Activated CD4-positive, alpha-beta memory T cell treated with anti-CD3 and anti-CD28 coated beads, Interleukin-2, amount 10 ng/mL, durations not matched to agents 7 days and 5 days (primary cell): ENCODE measurements at regions not wholly inside any gene's neighbourhood (a gene's known extent, or its start where the extent isn't known, plus 50 kb on each side); places are given as distances from the start of the nearest gene placed in this dataset.

ENCODE experiments used
- CTCF ChIA-PET: fragments of 350-600 bp; sonication (Branson Sonifier 250); formaldehyde crosslinking; loops from one replicate; lab custom pipeline; 2021; ENCODE audit warnings: antibody characterized with exemption, inconsistent platforms; lab: Charles Lee
- POLR2A ChIA-PET: fragments of 350-600 bp; sonication (Branson Sonifier 250); formaldehyde crosslinking; loops from one replicate; lab custom pipeline; 2021; ENCODE audit warnings: antibody characterized with exemption; lab: Charles Lee
- DNase-seq: peaks from one replicate; pipeline ENCODE4 v3.0.0-alpha.2; 2020
- H3K27ac Mint-ChIP-seq: one replicate; pipeline ENCODE4 v1.8.0; 2021; ENCODE audit warnings: mild to moderate bottlenecking, mixed read lengths
- H3K27me3 Mint-ChIP-seq: one replicate; pipeline ENCODE4 v1.8.0; 2021; ENCODE audit warnings: mixed read lengths
- H3K36me3 Mint-ChIP-seq: one replicate; pipeline ENCODE4 v1.8.0; 2021; ENCODE audit warnings: low read depth, mixed read lengths
- H3K4me1 Mint-ChIP-seq: one replicate; pipeline ENCODE4 v1.8.0; 2021; ENCODE audit warnings: mixed read lengths
- H3K4me3 Mint-ChIP-seq: one replicate; pipeline ENCODE4 v1.8.0; 2021; ENCODE audit warnings: mild to moderate bottlenecking, mixed read lengths
- H3K9me3 Mint-ChIP-seq: one replicate; pipeline ENCODE4 v1.8.0; 2021; ENCODE audit warnings: mixed read lengths

DNA sequence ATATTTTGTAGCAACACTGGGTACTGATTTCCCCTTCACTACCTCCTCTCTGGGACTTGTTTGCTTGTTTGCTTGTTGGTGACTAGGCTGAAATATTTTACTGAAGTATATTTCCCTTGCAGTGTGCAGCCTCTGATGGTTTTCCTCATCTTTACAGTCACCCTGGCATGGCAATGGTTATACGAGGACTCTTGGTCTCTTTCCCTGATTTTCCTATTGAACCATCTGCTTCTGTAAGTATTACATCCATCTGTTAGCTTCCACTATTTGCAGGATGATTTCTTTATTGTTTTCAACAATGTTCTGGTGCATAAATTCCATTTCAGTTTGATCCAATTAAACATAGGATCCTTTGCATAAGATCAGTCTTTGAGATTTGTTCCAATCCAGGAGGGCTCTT, 465.1 kb downstream of the MEI4 start:
- Mint-ChIP-seq H3K27me3 (no peaks in the 10 kb centered on the region), H3K9me3 (no peaks in the 10 kb centered on the region)

DNA sequence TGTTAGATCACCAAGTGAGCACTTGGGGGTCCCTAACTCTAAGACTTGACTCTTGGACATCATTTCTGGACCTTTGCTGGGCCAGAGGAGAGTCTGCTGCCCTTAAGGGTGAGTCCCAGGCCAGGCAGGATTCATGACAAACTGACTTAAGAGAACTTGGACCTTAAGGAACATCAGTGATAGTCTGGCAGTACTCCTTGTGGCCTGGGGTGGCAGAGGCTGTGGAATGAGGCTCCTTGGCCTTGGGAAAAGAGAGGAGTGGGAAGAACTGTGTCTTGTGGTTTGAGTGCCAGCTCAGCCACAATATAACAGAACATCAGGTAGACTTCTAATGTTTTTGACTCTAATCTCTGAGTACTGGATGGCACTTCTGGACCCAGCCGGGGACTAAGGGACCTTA, 478.7 kb downstream of the MEI4 start:
- no peaks in the 10 kb centered on the region for H3K27me3 Mint-ChIP-seq
- no peak for DNase-seq
- H3K36me3 Mint-ChIP-seq: no peaks in the 10 kb centered on the region
- peaks cover 9% of the 10 kb centered on the region for H3K9me3 Mint-ChIP-seq
- ChIA-PET POLR2A (no interaction called here), CTCF (no interaction called here)
- H3K4me1 Mint-ChIP-seq: no peaks in the 10 kb centered on the region
- no peak overlapping the region for H3K27ac Mint-ChIP-seq
- H3K4me3 Mint-ChIP-seq: no peak overlapping the region

More for the DNA sequence above, 465.1 kb downstream of the MEI4 start:
- H3K4me3 Mint-ChIP-seq: no peak overlapping the region
- no peak for DNase-seq
- no peaks in the 10 kb centered on the region for H3K36me3 Mint-ChIP-seq
- H3K4me1 Mint-ChIP-seq: no peaks in the 10 kb centered on the region
- POLR2A ChIA-PET: no interaction called here
- CTCF ChIA-PET: no interaction called here
- no peak overlapping the region for H3K27ac Mint-ChIP-seq

DNA sequence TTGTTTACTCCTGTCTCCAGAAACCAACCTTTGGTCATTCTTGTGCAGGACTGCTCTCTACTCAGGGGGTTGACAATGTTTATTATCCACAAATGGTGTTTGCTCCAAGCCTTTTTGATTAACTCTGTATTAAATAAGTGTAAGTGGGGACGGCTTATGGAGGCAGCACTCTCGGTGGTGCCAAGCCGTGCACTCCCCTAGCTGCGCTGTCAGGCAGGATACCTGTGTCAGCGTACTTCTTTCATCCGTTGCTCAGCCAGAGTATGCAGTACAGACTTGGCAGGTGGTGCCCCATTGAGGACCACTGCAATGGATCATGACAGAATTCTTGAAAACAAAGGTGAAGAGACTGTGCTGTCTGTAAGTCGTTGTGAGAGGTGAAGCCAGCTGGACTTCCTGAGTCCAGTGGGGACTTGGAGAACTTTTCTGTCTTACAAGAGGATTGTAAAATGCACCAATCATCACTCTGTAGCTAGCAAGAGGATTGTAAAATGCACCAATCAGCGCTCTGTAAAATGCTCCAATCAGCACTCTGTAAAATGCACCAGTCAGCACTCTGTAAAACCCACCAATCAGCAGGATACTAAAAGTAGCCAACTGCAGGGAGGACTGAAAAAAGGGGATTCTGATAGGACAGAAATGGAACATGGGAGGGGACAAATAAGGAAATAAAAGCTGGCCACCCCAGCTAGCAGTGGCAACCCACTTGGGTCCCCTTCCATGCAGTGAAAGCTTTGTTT, 480.0 kb downstream of the MEI4 start:
- ChIA-PET CTCF (no interaction called here), POLR2A (no interaction called here)
- Mint-ChIP-seq H3K4me1 (no peaks in the 10 kb centered on the region), H3K4me3 (no peak overlapping the region), H3K27ac (no peak overlapping the region), H3K9me3 (peaks cover 8% of the 10 kb centered on the region), H3K27me3 (no peaks in the 10 kb centered on the region), H3K36me3 (no peaks in the 10 kb centered on the region)
- no peak for DNase-seq

DNA sequence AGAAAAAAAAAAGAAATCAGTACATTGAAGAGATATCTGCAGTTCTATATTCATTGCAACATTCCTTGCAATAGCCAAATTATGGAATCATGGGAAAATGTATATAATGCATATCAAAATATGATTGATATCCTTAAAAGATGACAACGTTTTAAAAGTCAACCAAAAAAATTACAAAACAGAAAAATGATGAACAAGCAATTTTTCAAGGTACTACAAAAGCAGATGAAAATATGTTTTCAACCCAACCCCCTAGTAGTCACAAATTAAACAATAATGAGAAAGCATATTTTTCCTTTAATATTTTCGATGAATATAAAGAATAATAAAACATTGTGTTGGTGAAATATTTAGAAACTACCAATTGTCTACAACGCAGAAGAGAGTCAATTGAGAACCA, 497.6 kb downstream of the MEI4 start:
- no peaks in the 10 kb centered on the region for H3K36me3 Mint-ChIP-seq
- H3K9me3 Mint-ChIP-seq: peaks cover 3% of the 10 kb centered on the region
- no peaks in the 10 kb centered on the region for H3K4me1 Mint-ChIP-seq
- ChIA-PET CTCF (no interaction called here), POLR2A (no interaction called here)
- no peak overlapping the region for H3K4me3 Mint-ChIP-seq
- H3K27me3 Mint-ChIP-seq: no peaks in the 10 kb centered on the region
- H3K27ac Mint-ChIP-seq: no peak overlapping the region
- DNase-seq: no peak

DNA sequence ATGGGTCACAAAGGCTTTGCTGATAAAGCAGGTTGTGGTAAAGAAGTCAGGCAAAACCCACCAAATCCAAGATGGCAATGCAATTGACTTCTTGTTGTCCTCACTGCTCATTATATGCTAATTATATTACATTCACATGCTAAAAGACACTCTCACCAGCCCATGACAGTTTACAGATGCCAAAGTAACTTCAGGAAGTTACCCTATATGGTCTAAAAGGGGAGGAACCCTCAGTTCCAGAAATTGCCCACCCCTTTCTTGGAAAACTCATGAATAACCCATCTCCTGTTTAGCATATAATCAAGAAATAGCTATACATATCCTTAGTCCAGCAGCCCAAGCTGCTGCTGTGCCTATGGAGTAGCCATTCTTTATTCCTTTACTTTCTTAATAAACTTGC, 501.1 kb downstream of the MEI4 start:
- no peak for DNase-seq
- no peak overlapping the region for H3K27ac Mint-ChIP-seq
- POLR2A ChIA-PET: no interaction called here
- no peaks in the 10 kb centered on the region for H3K27me3 Mint-ChIP-seq
- H3K36me3 Mint-ChIP-seq: no peaks in the 10 kb centered on the region
- H3K4me1 Mint-ChIP-seq: no peaks in the 10 kb centered on the region
- peaks cover 8% of the 10 kb centered on the region for H3K9me3 Mint-ChIP-seq
- CTCF ChIA-PET: no interaction called here
- H3K4me3 Mint-ChIP-seq: no peak overlapping the region

DNA sequence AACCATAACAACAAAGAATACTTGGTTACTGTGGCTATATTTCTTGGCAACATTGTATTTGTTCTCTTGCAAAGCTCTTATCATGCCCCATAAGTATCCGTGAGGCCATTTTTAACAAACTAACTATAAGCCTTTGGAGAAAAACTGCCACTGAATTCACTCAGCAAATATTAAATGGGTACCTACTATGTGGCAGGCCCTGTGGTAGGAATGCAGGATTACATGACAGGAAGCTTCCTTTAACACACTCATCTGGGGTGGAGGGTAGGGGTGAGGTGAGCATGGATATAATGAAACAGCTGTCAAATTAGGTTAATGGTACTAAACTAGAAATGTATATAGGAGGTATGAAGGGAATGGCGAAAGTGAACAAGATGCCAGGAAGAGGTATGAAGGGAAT, 504.8 kb downstream of the MEI4 start:
- DNase-seq: no peak
- CTCF ChIA-PET: no interaction called here
- H3K27me3 Mint-ChIP-seq: no peaks in the 10 kb centered on the region
- no peak overlapping the region for H3K27ac Mint-ChIP-seq
- H3K4me3 Mint-ChIP-seq: no peak overlapping the region
- peaks cover 8% of the 10 kb centered on the region for H3K9me3 Mint-ChIP-seq
- POLR2A ChIA-PET: no interaction called here
- H3K36me3 Mint-ChIP-seq: no peaks in the 10 kb centered on the region
- no peaks in the 10 kb centered on the region for H3K4me1 Mint-ChIP-seq

DNA sequence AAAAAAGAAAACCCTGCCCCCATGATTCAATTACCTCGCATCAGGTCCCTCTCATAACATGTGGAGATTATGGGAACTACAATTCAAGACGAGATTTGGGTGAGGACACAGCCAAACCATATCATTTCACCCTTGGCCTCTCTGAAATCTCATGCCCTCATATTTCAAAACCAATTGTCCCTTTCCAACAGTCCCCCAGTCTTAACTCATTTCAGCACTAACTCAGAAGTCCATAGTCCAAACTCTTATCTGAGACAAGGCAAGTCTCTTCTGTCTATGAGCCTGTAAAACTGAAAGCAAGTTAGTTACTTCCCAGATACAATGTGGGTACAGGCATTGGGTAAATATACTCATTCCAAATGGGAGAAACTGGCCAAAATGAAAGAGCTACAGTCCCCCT, 536.1 kb downstream of the MEI4 start:
- no peaks in the 10 kb centered on the region for H3K36me3 Mint-ChIP-seq
- POLR2A ChIA-PET: no interaction called here
- no peaks in the 10 kb centered on the region for H3K4me1 Mint-ChIP-seq
- no peak overlapping the region for H3K27ac Mint-ChIP-seq
- H3K9me3 Mint-ChIP-seq: peaks cover 9% of the 10 kb centered on the region
- DNase-seq: no peak
- no peaks in the 10 kb centered on the region for H3K27me3 Mint-ChIP-seq
- CTCF ChIA-PET: no interaction called here
- H3K4me3 Mint-ChIP-seq: no peak overlapping the region

DNA sequence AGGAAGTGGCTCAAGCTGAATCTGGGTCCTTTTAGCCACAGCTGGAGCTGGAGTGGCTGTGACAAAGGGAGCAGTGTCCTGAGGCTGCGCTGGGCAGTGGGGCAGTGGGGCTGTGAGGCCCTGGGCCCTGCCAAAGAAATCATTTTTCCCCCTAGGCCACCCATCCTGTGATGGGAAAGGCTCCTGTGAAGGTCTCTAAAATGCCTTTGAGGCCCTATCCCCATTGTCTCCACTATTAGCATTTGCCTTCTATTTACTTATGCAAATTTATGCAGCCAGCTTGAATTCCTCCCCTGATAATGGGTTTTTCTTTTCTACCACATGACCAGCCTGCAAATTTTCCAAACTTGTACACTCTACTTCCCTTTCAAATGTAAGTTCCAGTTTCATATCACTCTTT, 539.2 kb downstream of the MEI4 start:
- Mint-ChIP-seq H3K27ac (no peak overlapping the region), H3K9me3 (peaks cover 9% of the 10 kb centered on the region), H3K27me3 (no peaks in the 10 kb centered on the region), H3K4me3 (no peak overlapping the region), H3K36me3 (no peaks in the 10 kb centered on the region), H3K4me1 (no peaks in the 10 kb centered on the region)
- CTCF ChIA-PET: no interaction called here
- DNase-seq: no peak
- POLR2A ChIA-PET: no interaction called here

DNA sequence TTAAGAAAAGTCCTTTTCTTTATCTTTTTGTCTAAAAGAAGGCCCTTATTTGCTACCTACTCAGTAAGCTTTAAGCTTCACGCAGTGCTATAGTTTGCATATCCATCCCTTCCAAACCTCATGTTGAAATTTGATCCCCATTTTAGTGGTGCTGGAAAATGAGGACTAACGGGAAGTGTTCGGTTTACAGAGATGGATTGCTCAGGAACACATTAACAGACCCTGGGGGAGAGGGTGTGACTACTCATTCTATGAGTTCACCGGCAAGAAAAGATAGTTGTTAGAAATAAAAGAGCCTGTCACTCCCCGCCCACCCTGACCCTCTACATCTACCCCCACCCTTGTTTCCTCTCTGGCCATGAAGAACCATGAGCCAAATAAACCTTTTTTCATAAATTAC, 546.2 kb downstream of the MEI4 start:
- no peaks in the 10 kb centered on the region for H3K4me1 Mint-ChIP-seq
- no peak overlapping the region for H3K27ac Mint-ChIP-seq
- POLR2A ChIA-PET: no interaction called here
- no peaks in the 10 kb centered on the region for H3K27me3 Mint-ChIP-seq
- CTCF ChIA-PET: no interaction called here
- no peaks in the 10 kb centered on the region for H3K9me3 Mint-ChIP-seq
- no peaks in the 10 kb centered on the region for H3K36me3 Mint-ChIP-seq
- H3K4me3 Mint-ChIP-seq: no peak overlapping the region
- DNase-seq: no peak

DNA sequence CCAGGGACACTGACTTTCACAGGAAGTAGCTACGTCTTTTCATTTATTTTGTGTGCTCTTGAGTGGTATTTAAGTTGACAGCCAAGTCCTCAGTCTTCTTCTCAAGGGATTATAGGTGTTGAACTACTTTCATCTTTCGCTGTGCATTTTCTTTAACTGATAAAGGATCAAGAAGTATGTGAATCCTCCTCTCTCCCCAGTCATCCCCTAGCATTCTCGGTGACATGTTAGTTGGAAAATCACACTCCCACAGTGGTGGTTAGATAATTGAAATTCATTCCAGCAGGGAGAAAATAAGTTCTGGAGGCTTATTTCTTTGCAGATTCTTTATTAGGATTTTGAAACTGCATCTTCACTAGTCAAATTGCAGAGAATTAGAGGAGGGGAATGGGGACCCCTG, 569.4 kb downstream of the MEI4 start:
- peaks cover 2% of the 10 kb centered on the region for H3K9me3 Mint-ChIP-seq
- no peak overlapping the region for H3K4me3 Mint-ChIP-seq
- POLR2A ChIA-PET: no interaction called here
- H3K27ac Mint-ChIP-seq: no peak overlapping the region
- H3K4me1 Mint-ChIP-seq: no peaks in the 10 kb centered on the region
- no peaks in the 10 kb centered on the region for H3K27me3 Mint-ChIP-seq
- DNase-seq: no peak
- CTCF ChIA-PET: no interaction called here
- no peaks in the 10 kb centered on the region for H3K36me3 Mint-ChIP-seq

DNA sequence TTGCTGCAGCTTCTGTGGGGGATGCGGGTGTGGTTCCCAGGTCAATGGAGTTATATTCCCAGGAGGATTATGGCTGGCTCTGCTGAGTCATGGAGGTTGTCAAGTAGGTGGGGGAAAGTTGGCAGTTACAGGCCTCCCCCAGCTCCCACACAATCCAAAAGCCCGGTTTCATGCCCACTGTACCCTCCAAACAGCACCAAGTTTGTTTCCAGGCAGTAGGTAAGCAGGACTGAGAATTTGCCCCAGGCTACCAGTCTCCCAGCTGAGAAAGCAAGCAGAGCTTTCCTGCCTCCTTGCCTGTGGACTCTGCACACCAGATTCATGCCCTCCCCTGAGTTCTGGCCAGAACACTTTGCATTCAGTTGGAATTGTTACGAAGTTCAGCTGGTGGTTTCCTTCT, 578.2 kb downstream of the MEI4 start:
- peaks cover 3% of the 10 kb centered on the region for H3K9me3 Mint-ChIP-seq
- H3K4me1 Mint-ChIP-seq: no peaks in the 10 kb centered on the region
- no peak overlapping the region for H3K4me3 Mint-ChIP-seq
- H3K36me3 Mint-ChIP-seq: no peaks in the 10 kb centered on the region
- DNase-seq: no peak
- H3K27ac Mint-ChIP-seq: no peak overlapping the region
- CTCF ChIA-PET: no interaction called here
- POLR2A ChIA-PET: no interaction called here
- H3K27me3 Mint-ChIP-seq: no peaks in the 10 kb centered on the region

DNA sequence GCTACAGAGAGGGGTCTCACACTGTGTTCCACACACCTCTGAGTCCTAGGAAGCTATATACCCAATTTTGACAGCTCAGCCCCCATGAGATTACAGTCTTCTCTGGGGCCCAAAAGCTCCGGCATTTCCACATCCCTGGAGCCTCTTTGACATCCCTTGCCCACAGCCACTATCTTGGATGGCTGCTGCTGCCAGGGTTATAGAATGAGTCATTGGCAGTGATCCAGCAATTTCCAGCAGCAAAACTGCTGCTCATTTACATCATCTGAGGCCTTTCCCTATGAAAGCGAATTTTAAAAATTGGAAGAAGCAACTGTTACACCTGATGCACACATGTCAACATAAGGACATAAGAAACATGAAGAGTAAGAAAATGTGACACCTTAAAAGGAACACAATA, 590.7 kb downstream of the MEI4 start:
- ChIA-PET CTCF (no interaction called here), POLR2A (no interaction called here)
- H3K4me1 Mint-ChIP-seq: no peaks in the 10 kb centered on the region

DNA sequence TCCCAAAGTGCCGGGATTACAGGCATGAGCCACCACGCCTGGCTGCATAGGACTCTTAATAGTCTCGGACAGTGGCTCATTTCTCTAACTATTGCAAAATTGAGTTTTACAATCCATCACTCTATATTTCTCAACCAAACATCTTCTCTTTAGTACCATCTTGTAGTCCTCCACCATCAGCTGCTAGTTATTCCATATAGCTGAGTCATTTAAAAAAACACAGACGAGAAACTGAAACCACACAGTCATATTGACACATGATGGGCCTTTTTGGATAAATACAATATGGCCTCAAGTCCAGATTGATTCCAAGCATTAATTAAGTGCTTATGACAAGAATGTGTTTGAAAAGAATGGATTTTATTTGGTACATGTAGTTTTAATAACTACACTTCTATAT, 599.1 kb downstream of the MEI4 start:
- POLR2A ChIA-PET: no interaction called here
- no peak overlapping the region for H3K4me3 Mint-ChIP-seq
- no peak for DNase-seq
- H3K27ac Mint-ChIP-seq: no peak overlapping the region
- H3K9me3 Mint-ChIP-seq: peaks cover 2% of the 10 kb centered on the region
- H3K4me1 Mint-ChIP-seq: no peaks in the 10 kb centered on the region
- CTCF ChIA-PET: no interaction called here
- no peaks in the 10 kb centered on the region for H3K27me3 Mint-ChIP-seq
- no peaks in the 10 kb centered on the region for H3K36me3 Mint-ChIP-seq

More for the DNA sequence above, 590.7 kb downstream of the MEI4 start:
- no peaks in the 10 kb centered on the region for H3K36me3 Mint-ChIP-seq
- peaks cover 6% of the 10 kb centered on the region for H3K9me3 Mint-ChIP-seq
- DNase-seq: no peak
- H3K4me3 Mint-ChIP-seq: no peak overlapping the region
- no peak overlapping the region for H3K27ac Mint-ChIP-seq
- H3K27me3 Mint-ChIP-seq: no peaks in the 10 kb centered on the region

DNA sequence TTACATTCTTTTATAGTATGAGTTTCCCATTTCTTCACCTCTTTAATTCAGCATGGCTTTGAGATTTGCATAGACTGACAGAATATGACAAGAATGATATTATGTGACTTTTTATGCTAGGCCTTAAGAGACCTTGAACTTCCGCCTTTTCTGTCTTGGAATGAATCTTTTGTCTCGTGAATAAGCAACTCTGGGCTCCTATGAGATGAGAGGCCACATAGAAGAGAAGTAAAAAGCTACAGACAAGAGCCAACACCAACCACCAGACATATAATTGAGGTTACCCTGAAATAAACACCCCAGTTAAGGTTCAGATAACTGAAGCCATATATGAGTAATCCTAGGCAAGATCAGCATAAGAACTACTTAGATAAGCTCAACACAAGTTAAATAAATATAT, 600.8 kb downstream of the MEI4 start:
- Mint-ChIP-seq H3K4me1 (no peaks in the 10 kb centered on the region), H3K9me3 (peaks cover 2% of the 10 kb centered on the region), H3K27me3 (no peaks in the 10 kb centered on the region), H3K27ac (no peak overlapping the region), H3K36me3 (no peaks in the 10 kb centered on the region), H3K4me3 (no peak overlapping the region)
- POLR2A ChIA-PET: no interaction called here
- DNase-seq: no peak
- CTCF ChIA-PET: no interaction called here
